SK-N-SH (cell line): ENCODE measurements at regions not wholly inside any gene's neighbourhood (a gene's known extent, or its start where the extent isn't known, plus 50 kb on each side); places are given as distances from the start of the nearest gene placed in this dataset.

Experiments
- CTCF ChIA-PET: fragments of 300-600, 350-600 bp; formaldehyde crosslinking; extraction: SDS; loops from one replicate; lab custom pipeline; 2021; lab: Yijun Ruan, JAX
- POLR2A ChIA-PET: fragments of 350-600 bp; sonication (Branson Sonifier 250); formaldehyde crosslinking; extraction: SDS; loops from one replicate; lab custom pipeline; 2020; ENCODE audit warnings: antibody characterized with exemption, inconsistent platforms; lab: Yijun Ruan, JAX
- DNase-seq: peaks from one replicate; pipeline ENCODE4 v3.0.0; 2012
- H2AFZ ChIP-seq: fragments of 200-600 bp; sonication (generic); 2 replicates; pipeline ENCODE4 v1.8.1; 2016; ENCODE audit warnings: antibody characterized with exemption, mild to moderate bottlenecking, low read depth
- H3F3A ChIP-seq: fragments of 200-600 bp; sonication (generic); replicated peaks from 2 replicates; pipeline ENCODE3; 2016; ENCODE audit warnings: antibody characterized with exemption, mild to moderate bottlenecking; ENCODE audit not compliant: insufficient read depth
- H3K27ac ChIP-seq, 2 experiments: fragments of 200-500 bp in 1 of 2; fragments of 200-600 bp in 1 of 2; sonication (Bioruptor generic) in 1 of 2; sonication (generic), shearing (Covaris generic) in 1 of 2; 2 replicates each; pipeline versions ENCODE4 v1.5.1 to v1.6.1; 2014 to 2016; ENCODE audit warnings: low read depth in 2 of 2, inconsistent platforms in 1 of 2, low read length in 1 of 2, mild to moderate bottlenecking in 1 of 2, mixed read lengths in 1 of 2
- H3K27me3 ChIP-seq: fragments of 200-600 bp; sonication (generic), shearing (Covaris generic); 2 replicates; pipeline ENCODE4 v1.6.1; 2016; ENCODE audit warnings: mixed run types; ENCODE audit not compliant: insufficient read depth
- H3K36me3 ChIP-seq, 2 experiments: fragments of 200-500 bp in 1 of 2; fragments of 200-600 bp in 1 of 2; sonication (Bioruptor generic) in 1 of 2; sonication (generic) in 1 of 2; replicated peaks in 1 of 2; 2 replicates each; pipeline versions ENCODE3 to v1.5.1; 2014 to 2016; ENCODE audit warnings: low read length in 1 of 2, mild to moderate bottlenecking in 1 of 2; ENCODE audit not compliant: insufficient read depth in 2 of 2, control insufficient read depth in 1 of 2
- H3K4me1 ChIP-seq, 2 experiments: fragments of 200-500 bp in 1 of 2; fragments of 200-600 bp in 1 of 2; sonication (Bioruptor generic) in 1 of 2; sonication (generic), shearing (Covaris generic) in 1 of 2; 2 replicates each; pipeline versions ENCODE4 v1.5.1 to v1.6.1; 2014 to 2016; ENCODE audit warnings: low read depth in 1 of 2, low read length in 1 of 2, mixed run types in 1 of 2; ENCODE audit not compliant: insufficient read depth in 2 of 2, control insufficient read depth in 1 of 2
- H3K4me2 ChIP-seq: fragments of 200-600 bp; sonication (generic), shearing (Covaris generic); 2 replicates; pipeline ENCODE4 v1.6.1; 2017; ENCODE audit warnings: mixed run types
- H3K4me3 ChIP-seq, 2 experiments: fragments of 200-500 bp in 1 of 2; fragments of 200-600 bp in 1 of 2; sonication (Bioruptor generic) in 1 of 2; sonication (generic), shearing (Covaris generic) in 1 of 2; 2 replicates each; pipeline versions ENCODE4 v1.5.1 to v1.8.1; 2014 to 2016; ENCODE audit warnings: low read depth in 2 of 2, inconsistent platforms in 1 of 2, low read length in 1 of 2, mild to moderate bottlenecking in 1 of 2, mixed read lengths in 1 of 2, moderate library complexity in 1 of 2
- H3K79me2 ChIP-seq: fragments of 200-600 bp; sonication (generic); 2 replicates; pipeline ENCODE4 v1.8.1; 2017; ENCODE audit warnings: mild to moderate bottlenecking; ENCODE audit not compliant: insufficient read depth
- H3K9ac ChIP-seq: fragments of 200-600 bp; sonication (generic); 2 replicates; pipeline ENCODE4 v1.6.1; 2017; ENCODE audit warnings: mixed run types
- H3K9me2 ChIP-seq: fragments of 200-600 bp; sonication (generic); 2 replicates; pipeline ENCODE4 v1.6.1; 2017; ENCODE audit warnings: mixed run types
- H3K9me3 ChIP-seq: fragments of 200-600 bp; sonication (generic); 2 replicates; pipeline ENCODE4 v1.6.1; 2017; ENCODE audit warnings: mixed run types, mild to moderate bottlenecking, moderate library complexity
- H4K20me1 ChIP-seq: fragments of 200-600 bp; sonication (generic); 2 replicates; pipeline ENCODE4 v1.6.1; 2017; ENCODE audit warnings: mild to moderate bottlenecking, mixed run types; ENCODE audit not compliant: insufficient read depth
- EZH2phosphoT487 ChIP-seq: fragments of 200-600 bp; sonication (generic); IDR thresholded peaks from 2 replicates; pipeline ENCODE4 v1.6.1; 2017; ENCODE audit warnings: low read depth, mixed run types, mild to moderate bottlenecking, antibody characterized with exemption, moderate library complexity, borderline replicate concordance
- FOSL2 ChIP-seq: IDR thresholded peaks from 2 replicates; pipeline ENCODE4 v1.4.0; 2012; ENCODE audit warnings: low read depth, mild to moderate bottlenecking, moderate library complexity, borderline replicate concordance
- FOXJ3 ChIP-seq: sonication (generic); formaldehyde crosslinking; IDR thresholded peaks from 2 replicates; pipeline ENCODE4 v1.5.1; 2020; ENCODE audit warnings: mild to moderate bottlenecking, missing genetic modification reagents
- GABPA ChIP-seq: IDR thresholded peaks from 2 replicates; pipeline ENCODE4 v1.4.0; 2012; ENCODE audit warnings: low read depth, mild to moderate bottlenecking
- MXI1 ChIP-seq: IDR thresholded peaks from 2 replicates; pipeline ENCODE4 v1.6.1; 2012; ENCODE audit warnings: mild to moderate bottlenecking, low read depth, low read length, improper control_type of control experiment
- NFIC ChIP-seq: IDR thresholded peaks from 2 replicates; pipeline ENCODE4 v1.4.0; 2012; ENCODE audit warnings: borderline replicate concordance
- NRF1 ChIP-seq: IDR thresholded peaks from 2 replicates; pipeline ENCODE4 v1.6.1; 2012; ENCODE audit warnings: low read depth, mild to moderate bottlenecking, low read length
- RCOR1 ChIP-seq: fragments of 150-350 bp; IDR thresholded peaks from 2 replicates; pipeline ENCODE4 v1.6.1; 2017; ENCODE audit warnings: antibody characterized with exemption, low read length
- RXRA ChIP-seq: IDR thresholded peaks from 2 replicates; pipeline ENCODE4 v1.4.0; 2012; ENCODE audit warnings: low read depth, mild to moderate bottlenecking, borderline replicate concordance
- TAF1 ChIP-seq: IDR thresholded peaks from 2 replicates; pipeline ENCODE4 v1.6.1; 2012; ENCODE audit warnings: low read depth, mild to moderate bottlenecking, low read length, moderate library complexity, borderline replicate concordance
- TCF12 ChIP-seq: IDR thresholded peaks from 2 replicates; pipeline ENCODE4 v1.4.0; 2012
- YY1 ChIP-seq: IDR thresholded peaks from 2 replicates; pipeline ENCODE4 v1.4.0; 2012; ENCODE audit warnings: low read depth, mild to moderate bottlenecking
- WGBS: methylation state at CpG from one replicate; pipeline ENCODE4 v1.1.6; 2017; ENCODE audit warnings: low lambda C conversion rate; 5-methylcytosine and 5-hydroxymethylcytosine counted together
- TF ChIP-seq, protein P1 (sequence below): IDR thresholded peaks from 2 replicates; pipeline ENCODE4 v1.4.0; 2012; ENCODE audit warnings: low read depth, borderline replicate concordance
- TF ChIP-seq, protein P2 (sequence below): IDR thresholded peaks from 2 replicates; pipeline ENCODE4 v1.6.1; 2012; ENCODE audit warnings: mild to moderate bottlenecking, low read depth, low read length, moderate library complexity
- TF ChIP-seq, protein P3 (sequence below): fragments of 200-600 bp; sonication (generic); IDR thresholded peaks from 2 replicates; pipeline ENCODE4 v1.6.1; 2017; ENCODE audit warnings: antibody characterized with exemption, mild to moderate bottlenecking, moderate library complexity

DNA sequence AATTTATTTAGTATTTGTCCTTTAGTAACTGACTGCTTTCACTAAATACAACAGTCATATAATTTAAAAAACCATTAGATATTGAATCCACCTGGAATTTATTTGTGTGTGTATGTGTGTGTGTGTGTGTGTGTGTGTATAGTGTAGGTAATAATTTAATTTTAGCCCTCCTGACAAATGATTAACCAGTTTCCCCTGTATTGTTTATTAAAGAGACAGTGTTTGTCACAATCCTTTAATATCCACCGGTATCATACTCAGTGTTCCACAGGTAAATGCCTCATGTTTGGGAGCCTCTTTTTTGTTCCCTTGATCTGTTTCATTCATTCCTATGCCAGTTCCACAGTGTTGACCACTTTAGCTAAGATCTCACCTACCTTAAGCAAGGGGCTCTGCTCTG is 134.6 kb upstream of the IRX3 start:
- TF ChIP-seq, protein P1, sequence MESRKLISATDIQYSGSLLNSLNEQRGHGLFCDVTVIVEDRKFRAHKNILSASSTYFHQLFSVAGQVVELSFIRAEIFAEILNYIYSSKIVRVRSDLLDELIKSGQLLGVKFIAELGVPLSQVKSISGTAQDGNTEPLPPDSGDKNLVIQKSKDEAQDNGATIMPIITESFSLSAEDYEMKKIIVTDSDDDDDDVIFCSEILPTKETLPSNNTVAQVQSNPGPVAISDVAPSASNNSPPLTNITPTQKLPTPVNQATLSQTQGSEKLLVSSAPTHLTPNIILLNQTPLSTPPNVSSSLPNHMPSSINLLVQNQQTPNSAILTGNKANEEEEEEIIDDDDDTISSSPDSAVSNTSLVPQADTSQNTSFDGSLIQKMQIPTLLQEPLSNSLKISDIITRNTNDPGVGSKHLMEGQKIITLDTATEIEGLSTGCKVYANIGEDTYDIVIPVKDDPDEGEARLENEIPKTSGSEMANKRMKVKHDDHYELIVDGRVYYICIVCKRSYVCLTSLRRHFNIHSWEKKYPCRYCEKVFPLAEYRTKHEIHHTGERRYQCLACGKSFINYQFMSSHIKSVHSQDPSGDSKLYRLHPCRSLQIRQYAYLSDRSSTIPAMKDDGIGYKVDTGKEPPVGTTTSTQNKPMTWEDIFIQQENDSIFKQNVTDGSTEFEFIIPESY = no peak
- TF ChIP-seq, protein P2, sequence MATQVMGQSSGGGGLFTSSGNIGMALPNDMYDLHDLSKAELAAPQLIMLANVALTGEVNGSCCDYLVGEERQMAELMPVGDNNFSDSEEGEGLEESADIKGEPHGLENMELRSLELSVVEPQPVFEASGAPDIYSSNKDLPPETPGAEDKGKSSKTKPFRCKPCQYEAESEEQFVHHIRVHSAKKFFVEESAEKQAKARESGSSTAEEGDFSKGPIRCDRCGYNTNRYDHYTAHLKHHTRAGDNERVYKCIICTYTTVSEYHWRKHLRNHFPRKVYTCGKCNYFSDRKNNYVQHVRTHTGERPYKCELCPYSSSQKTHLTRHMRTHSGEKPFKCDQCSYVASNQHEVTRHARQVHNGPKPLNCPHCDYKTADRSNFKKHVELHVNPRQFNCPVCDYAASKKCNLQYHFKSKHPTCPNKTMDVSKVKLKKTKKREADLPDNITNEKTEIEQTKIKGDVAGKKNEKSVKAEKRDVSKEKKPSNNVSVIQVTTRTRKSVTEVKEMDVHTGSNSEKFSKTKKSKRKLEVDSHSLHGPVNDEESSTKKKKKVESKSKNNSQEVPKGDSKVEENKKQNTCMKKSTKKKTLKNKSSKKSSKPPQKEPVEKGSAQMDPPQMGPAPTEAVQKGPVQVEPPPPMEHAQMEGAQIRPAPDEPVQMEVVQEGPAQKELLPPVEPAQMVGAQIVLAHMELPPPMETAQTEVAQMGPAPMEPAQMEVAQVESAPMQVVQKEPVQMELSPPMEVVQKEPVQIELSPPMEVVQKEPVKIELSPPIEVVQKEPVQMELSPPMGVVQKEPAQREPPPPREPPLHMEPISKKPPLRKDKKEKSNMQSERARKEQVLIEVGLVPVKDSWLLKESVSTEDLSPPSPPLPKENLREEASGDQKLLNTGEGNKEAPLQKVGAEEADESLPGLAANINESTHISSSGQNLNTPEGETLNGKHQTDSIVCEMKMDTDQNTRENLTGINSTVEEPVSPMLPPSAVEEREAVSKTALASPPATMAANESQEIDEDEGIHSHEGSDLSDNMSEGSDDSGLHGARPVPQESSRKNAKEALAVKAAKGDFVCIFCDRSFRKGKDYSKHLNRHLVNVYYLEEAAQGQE = no peak
- TF ChIP-seq NFIC = no peak
- TF ChIP-seq TCF12 = no peak
- no peak for TF ChIP-seq GABPA
- no peak for TF ChIP-seq NRF1
- TF ChIP-seq FOSL2 = no peak
- TF ChIP-seq RCOR1 = no peak
- no peak for TF ChIP-seq RXRA
- no peak for TF ChIP-seq FOXJ3
- no peak for TF ChIP-seq TAF1
- Histone ChIP-seq H3K9ac (no peak overlapping the region), H3K27me3 (no peaks in the 10 kb centered on the region), H2AFZ (no peak overlapping the region), H3K36me3 (no peaks in the 10 kb centered on the region), H3K79me2 (no peaks in the 10 kb centered on the region), H3K27ac (no peak overlapping the region), H3K4me2 (no peak overlapping the region), H3K9me3 (no peaks in the 10 kb centered on the region), H3K4me3 (no peak overlapping the region), H3K9me2 (no peaks in the 10 kb centered on the region), H3K4me1 (no peaks in the 10 kb centered on the region), H4K20me1 (no peaks in the 10 kb centered on the region), H3F3A (no peaks in the 10 kb centered on the region)
- 95% methylated on average over 1 of the region's 1 CpG for WGBS
- DNase-seq = no peak
- CTCF ChIA-PET = interaction anchor here (0.7 kb wide), 1 partner anchor 49 kb away, joined by 3 read pairs; no protein-coding TSS in a partner anchor
- POLR2A ChIA-PET = interaction anchor here (0.6 kb wide), 1 partner anchor 22 kb away, joined by 3 read pairs; no protein-coding TSS in a partner anchor

DNA sequence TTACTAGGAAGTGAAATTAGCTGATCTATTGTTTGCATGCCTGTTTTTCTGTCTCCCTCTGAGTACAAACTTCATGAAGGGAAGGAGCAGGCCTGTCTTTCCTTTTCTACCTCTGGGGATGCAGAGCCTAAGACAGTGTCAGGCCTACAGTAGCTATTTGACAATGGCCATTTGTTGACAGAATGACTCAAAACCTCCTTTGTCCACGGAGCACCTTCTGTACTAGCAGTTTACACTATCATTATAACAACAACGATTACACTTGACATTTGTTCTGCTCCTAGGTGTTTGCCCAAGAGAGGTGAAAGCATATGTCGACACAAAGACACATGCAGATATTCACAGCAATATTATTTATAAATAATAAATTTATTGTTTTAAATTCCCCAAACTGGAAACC is 132.3 kb upstream of the IRX3 start:
- Histone ChIP-seq H3K27ac (no peak overlapping the region), H3K27me3 (0 out of 2 replicates have a peak, but pooled peaks cover 6% of the 10 kb centered on the region), H4K20me1 (no peaks in the 10 kb centered on the region), H3K4me3 (no peak overlapping the region), H3K9me3 (no peaks in the 10 kb centered on the region), H3F3A (no peaks in the 10 kb centered on the region), H3K9me2 (no peaks in the 10 kb centered on the region), H3K4me2 (no peak overlapping the region), H3K4me1 (no peaks in the 10 kb centered on the region), H3K36me3 (no peaks in the 10 kb centered on the region), H3K79me2 (no peaks in the 10 kb centered on the region), H2AFZ (no peak overlapping the region), H3K9ac (no peak overlapping the region)
- CTCF ChIA-PET = no interaction called here
- no peak for DNase-seq
- WGBS = 77% methylated on average over 3 of the region's 3 CpGs
- POLR2A ChIA-PET = interaction anchor here (0.6 kb wide), 1 partner anchor 420 kb away, joined by 3 read pairs; no protein-coding TSS in a partner anchor
- TF ChIP-seq MXI1 (no peak), YY1 (no peak), NRF1 (no peak), EZH2phosphoT487 (no peak), FOXJ3 (no peak)
- TF ChIP-seq, protein P2 = no peak
- TF ChIP-seq, protein P3, sequence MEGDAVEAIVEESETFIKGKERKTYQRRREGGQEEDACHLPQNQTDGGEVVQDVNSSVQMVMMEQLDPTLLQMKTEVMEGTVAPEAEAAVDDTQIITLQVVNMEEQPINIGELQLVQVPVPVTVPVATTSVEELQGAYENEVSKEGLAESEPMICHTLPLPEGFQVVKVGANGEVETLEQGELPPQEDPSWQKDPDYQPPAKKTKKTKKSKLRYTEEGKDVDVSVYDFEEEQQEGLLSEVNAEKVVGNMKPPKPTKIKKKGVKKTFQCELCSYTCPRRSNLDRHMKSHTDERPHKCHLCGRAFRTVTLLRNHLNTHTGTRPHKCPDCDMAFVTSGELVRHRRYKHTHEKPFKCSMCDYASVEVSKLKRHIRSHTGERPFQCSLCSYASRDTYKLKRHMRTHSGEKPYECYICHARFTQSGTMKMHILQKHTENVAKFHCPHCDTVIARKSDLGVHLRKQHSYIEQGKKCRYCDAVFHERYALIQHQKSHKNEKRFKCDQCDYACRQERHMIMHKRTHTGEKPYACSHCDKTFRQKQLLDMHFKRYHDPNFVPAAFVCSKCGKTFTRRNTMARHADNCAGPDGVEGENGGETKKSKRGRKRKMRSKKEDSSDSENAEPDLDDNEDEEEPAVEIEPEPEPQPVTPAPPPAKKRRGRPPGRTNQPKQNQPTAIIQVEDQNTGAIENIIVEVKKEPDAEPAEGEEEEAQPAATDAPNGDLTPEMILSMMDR = no peak
